NCI-H2171 treated with DMSO at 0.1 percent for 48 hours (cell line): ENCODE measurements at regions not wholly inside any gene's neighbourhood (a gene's known extent, or its start where the extent isn't known, plus 50 kb on each side); places are given as distances from the start of the nearest gene placed in this dataset.
"Not testable (repeated sequence)": the region's sequence is repeated elsewhere in the genome, so short reads cannot be mapped to it uniquely, and the experiment has no call there.

Experiments
- DNase-seq: peaks from one replicate; lab custom pipeline; 2025; lab: John Stamatoyannopoulos, UW

GRCh38 chr5:103774721-103775120 is 212.1 kb upstream of the NUDT12 start:
- no peak for DNase-seq

GRCh38 chr5:103772248-103772647 is 209.7 kb upstream of the NUDT12 start:
- DNase-seq = no peak

- DNase-seq = no peak
Measured at GRCh38 chr5:103764403-103764802, 201.8 kb upstream of the NUDT12 start.

GRCh38 chr5:103758996-103759395 is 196.4 kb upstream of the NUDT12 start:
- peak; percentile 24 for DNase-seq

DNA sequence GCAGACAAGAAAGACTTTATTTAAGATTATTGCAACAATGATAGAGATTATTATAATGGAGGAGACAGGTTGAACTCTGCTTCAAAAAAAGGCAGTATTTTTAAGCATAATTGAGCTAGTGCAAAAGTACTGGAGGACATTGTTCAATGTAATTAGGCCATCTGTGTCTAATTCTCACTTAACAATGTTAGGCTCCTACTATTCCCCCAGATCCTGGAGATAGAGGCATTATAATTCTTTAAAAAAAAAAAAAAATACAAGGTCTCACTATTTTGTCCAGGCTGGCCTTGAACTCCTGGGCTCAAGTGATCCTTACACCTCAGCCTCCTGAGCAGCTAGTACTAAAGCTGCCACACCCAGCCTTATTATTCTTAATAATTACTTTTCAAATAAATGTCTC is 193.4 kb upstream of the NUDT12 start:
- no peak for DNase-seq

- no peak for DNase-seq
Measured at GRCh38 chr5:103745353-103746065, 182.9 kb upstream of the NUDT12 start.

DNA sequence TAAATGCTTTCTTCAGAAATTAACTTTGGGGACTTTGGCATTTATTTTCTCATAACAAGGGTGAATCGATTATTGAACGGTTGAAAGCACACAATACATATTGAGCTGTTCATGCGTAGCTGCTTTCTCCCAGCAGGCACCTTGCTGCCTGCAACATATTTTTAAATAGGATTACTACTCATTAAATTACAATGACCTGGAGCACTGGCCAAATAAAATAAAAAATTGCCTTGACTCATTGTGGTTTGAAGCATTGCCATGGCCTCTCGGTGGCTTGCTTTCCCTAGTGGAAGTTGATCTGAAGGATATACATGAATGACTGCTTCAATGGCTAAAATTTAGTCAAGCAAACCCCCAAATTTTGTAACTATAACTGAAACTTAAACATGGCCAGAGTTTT is 181.6 kb upstream of the NUDT12 start:
- DNase-seq = no peak

- no peak for DNase-seq
Measured at GRCh38 chr5:103743421-103743820, 180.8 kb upstream of the NUDT12 start.

DNA sequence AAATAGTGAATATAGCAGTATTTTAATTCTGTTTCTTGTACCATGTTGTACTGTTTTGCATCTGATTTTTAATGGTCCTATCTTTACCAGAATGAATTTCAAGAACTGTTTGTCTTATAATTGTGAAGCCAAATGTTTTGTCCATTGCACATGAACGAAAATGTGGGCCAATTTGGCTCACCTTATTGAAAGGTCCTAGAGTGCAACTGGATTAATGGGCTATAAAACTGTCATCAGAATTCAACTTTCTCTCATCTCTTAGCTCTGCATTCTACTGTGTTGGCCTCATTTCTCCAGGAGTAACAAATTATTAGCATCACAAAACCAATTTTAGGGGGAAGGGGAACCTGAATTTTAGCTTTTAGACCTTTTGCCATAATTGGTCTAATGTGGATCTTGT is 179.4 kb upstream of the NUDT12 start:
- DNase-seq = no peak

GRCh38 chr5:103736343-103736742 is 173.8 kb upstream of the NUDT12 start:
- DNase-seq = not testable (repeated sequence)

GRCh38 chr5:103724271-103724670 is 161.7 kb upstream of the NUDT12 start:
- DNase-seq = no peak

GRCh38 chr5:103721183-103721582 is 158.6 kb upstream of the NUDT12 start:
- no peak for DNase-seq

- DNase-seq = no peak
Measured at GRCh38 chr5:103718108-103718507, 155.5 kb upstream of the NUDT12 start.

- DNase-seq = no peak
Measured at GRCh38 chr5:103708601-103709000, 146.0 kb upstream of the NUDT12 start.

DNA sequence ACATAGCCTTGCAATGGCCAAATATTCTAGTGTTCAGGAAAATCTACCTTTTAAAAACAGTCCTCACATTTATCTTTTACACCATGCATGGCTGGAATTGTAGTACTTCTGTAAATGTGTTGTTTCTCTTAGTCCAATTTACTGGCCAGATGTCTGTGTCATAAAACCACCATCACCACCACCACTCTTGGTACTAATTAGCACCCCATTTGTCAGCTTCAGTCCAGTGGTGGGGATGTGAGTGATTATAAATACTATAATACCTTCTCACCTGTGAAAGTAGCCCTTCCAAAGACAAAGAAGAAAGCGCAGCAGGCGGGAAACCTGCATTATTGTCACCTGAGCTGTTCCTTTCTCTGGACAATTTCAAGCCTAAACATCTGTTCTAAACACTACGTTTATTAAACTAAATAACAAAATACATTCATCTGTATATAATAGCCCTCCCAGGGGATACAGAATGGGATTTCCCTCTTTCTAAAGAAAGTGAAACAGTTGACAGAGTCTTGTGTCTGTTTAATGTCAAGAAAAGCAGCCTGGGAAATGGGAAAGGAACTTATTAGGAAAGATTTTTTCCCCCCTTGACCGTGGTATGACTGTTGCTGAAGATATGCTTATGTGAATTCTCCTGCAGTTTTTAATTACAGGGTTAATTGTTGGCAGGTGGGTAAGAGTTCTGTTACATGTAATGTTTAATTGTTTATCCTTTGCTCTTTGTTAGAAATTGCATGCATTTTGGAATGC is 144.5 kb upstream of the NUDT12 start:
- peak; percentile 38 for DNase-seq

GRCh38 chr5:103703617-103704016 is 141.0 kb upstream of the NUDT12 start:
- no peak for DNase-seq

DNA sequence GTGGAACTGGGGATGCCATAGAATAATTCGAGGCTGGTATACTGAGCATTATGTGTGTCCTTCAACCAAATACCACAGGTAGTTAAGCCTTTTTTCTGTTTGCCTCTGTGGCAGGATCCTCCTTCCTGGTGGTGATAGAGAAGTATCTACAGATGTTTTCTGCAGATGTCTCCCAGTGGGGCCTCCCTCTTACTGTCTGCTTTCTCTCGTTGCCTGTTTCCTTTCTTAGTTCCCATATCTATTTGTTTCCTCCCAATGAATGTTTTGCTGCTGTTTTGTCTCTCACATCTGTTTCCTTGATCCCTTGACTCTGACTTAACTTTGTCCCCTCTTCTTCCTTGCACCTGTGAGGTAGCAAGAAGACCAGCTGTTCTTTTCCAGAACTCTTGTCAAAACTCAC is 130.9 kb upstream of the NUDT12 start:
- no peak for DNase-seq

GRCh38 chr5:103690676-103691075 is 128.1 kb upstream of the NUDT12 start:
- no peak for DNase-seq

DNA sequence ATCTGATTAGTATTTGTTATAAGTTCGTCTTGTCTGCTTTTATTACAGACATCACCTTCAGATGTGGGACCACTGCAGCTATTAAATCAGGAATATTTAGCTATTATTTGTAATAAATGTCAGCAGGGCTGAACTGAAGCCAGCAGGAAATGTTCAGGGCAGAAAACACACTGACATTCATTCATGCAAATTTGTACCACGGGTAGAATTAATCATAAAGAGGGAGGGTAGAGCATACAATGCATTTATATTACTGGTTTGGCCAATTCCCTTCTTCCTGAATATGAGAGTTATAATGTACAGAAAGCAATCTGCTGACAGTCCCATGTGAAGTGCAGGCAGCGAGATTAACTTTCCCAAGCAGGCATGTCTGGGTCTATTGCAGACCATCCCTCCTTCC is 117.3 kb upstream of the NUDT12 start:
- no peak for DNase-seq

- DNase-seq = not testable (repeated sequence)
Measured at GRCh38 chr5:103676198-103676597, 113.6 kb upstream of the NUDT12 start.

- DNase-seq = no peak
Measured at GRCh38 chr5:103674739-103675138, 112.2 kb upstream of the NUDT12 start.

DNA sequence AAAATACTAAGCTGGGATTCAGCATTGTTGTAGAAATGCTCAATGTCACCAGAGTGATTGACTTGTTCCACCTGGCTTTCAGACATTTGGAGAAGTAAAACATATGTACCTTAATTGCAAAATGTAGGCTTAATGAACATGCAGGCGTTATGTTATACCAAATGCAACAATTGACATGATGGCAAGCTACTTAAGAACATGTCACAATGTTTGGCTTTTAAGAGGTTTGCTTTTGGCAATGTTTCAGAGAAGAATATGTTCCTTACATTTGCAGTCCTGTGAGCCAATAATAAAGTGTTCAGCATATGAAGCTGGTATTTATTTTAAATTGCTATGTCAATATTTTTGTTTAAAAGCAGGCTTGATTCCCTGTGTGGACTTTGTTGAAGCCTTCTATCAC is 111.7 kb upstream of the NUDT12 start:
- no peak for DNase-seq

- DNase-seq = peak; percentile 26
Measured at GRCh38 chr5:103669615-103670014, 107.0 kb upstream of the NUDT12 start.

- DNase-seq = no peak
Measured at GRCh38 chr5:103668281-103668680, 105.7 kb upstream of the NUDT12 start.
